ENCODE measurements at regions not wholly inside any gene's neighbourhood (a gene's known extent, or its start where the extent isn't known, plus 50 kb on each side); places are given as distances from the start of the nearest gene placed in this dataset.

DNA sequence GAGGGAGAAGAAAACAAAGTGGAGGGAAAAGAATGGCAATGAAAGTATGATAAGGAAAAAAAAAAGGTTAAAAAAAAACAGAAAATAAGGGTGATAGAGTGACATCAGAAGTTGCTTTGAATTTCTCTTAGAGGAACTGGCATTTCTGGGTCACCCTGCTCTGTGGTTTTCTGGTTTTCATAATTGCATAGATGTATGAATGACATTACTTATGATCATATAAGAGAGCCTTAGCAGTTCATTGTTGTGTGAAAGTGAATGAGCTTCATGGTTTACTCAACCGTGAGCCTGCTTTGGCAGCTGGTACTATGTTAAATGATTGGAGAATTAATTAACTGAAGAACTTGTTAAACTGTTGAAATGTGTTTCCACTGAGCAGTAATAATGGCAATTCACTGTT lies 336.4 kb upstream of the FBXO33 start:
- H3K27me3 ChIP-seq (replicated peaks; ENCODE audit: control insufficient read depth, insufficient read depth, low read length) = no peaks in the 10 kb centered on the region
- no peaks in the 10 kb centered on the region for H3K4me1 ChIP-seq (ENCODE audit: control insufficient read depth, insufficient read depth, low read length)
- no peaks in the 10 kb centered on the region for H3K9me3 ChIP-seq (ENCODE audit: control insufficient read depth, low read length)
- H3K36me3 ChIP-seq (ENCODE audit: control insufficient read depth, insufficient read depth, low read length, severe bottlenecking) = no peaks in the 10 kb centered on the region
- H3K4me3 ChIP-seq (ENCODE audit: low read length) = no peak overlapping the region
- no peak for DNase-seq (ENCODE audit: low read depth)
- no peak overlapping the region for H3K9ac ChIP-seq (ENCODE audit: low read length)

GRCh38 chr14:39766397-39767000 lies 334.3 kb upstream of the FBXO33 start:
- H3K4me3 ChIP-seq (ENCODE audit: low read length) = no peak overlapping the region
- H3K4me1 ChIP-seq (ENCODE audit: control insufficient read depth, insufficient read depth, low read length) = peaks cover 4% of the 10 kb centered on the region
- H3K9me3 ChIP-seq (ENCODE audit: control insufficient read depth, low read length) = no peaks in the 10 kb centered on the region
- DNase-seq (ENCODE audit: low read depth) = no peak
- H3K36me3 ChIP-seq (ENCODE audit: control insufficient read depth, insufficient read depth, low read length, severe bottlenecking) = no peaks in the 10 kb centered on the region
- no peaks in the 10 kb centered on the region for H3K27me3 ChIP-seq (replicated peaks; ENCODE audit: control insufficient read depth, insufficient read depth, low read length)
- H3K9ac ChIP-seq (ENCODE audit: low read length) = no peak overlapping the region

GRCh38 chr14:39765676-39766075 lies 333.4 kb upstream of the FBXO33 start:
- H3K27me3 ChIP-seq (replicated peaks; ENCODE audit: control insufficient read depth, insufficient read depth, low read length) = no peaks in the 10 kb centered on the region
- H3K36me3 ChIP-seq (ENCODE audit: control insufficient read depth, insufficient read depth, low read length, severe bottlenecking) = no peaks in the 10 kb centered on the region
- H3K9me3 ChIP-seq (ENCODE audit: control insufficient read depth, low read length) = no peaks in the 10 kb centered on the region
- H3K9ac ChIP-seq (ENCODE audit: low read length) = no peak overlapping the region
- no peak overlapping the region for H3K4me3 ChIP-seq (ENCODE audit: low read length)
- no peak for DNase-seq (ENCODE audit: low read depth)
- peaks cover 4% of the 10 kb centered on the region for H3K4me1 ChIP-seq (ENCODE audit: control insufficient read depth, insufficient read depth, low read length)

- no peaks in the 10 kb centered on the region for H3K9me3 ChIP-seq (ENCODE audit: control insufficient read depth, low read length)
- no peaks in the 10 kb centered on the region for H3K27me3 ChIP-seq (replicated peaks; ENCODE audit: control insufficient read depth, insufficient read depth, low read length)
- H3K4me1 ChIP-seq (ENCODE audit: control insufficient read depth, insufficient read depth, low read length) = peaks cover 4% of the 10 kb centered on the region
- DNase-seq (ENCODE audit: low read depth) = no peak
- H3K4me3 ChIP-seq (ENCODE audit: low read length) = no peak overlapping the region
- no peak overlapping the region for H3K9ac ChIP-seq (ENCODE audit: low read length)
- no peaks in the 10 kb centered on the region for H3K36me3 ChIP-seq (ENCODE audit: control insufficient read depth, insufficient read depth, low read length, severe bottlenecking)
Observed at GRCh38 chr14:39763402-39763890, 331.2 kb upstream of the FBXO33 start.

DNA sequence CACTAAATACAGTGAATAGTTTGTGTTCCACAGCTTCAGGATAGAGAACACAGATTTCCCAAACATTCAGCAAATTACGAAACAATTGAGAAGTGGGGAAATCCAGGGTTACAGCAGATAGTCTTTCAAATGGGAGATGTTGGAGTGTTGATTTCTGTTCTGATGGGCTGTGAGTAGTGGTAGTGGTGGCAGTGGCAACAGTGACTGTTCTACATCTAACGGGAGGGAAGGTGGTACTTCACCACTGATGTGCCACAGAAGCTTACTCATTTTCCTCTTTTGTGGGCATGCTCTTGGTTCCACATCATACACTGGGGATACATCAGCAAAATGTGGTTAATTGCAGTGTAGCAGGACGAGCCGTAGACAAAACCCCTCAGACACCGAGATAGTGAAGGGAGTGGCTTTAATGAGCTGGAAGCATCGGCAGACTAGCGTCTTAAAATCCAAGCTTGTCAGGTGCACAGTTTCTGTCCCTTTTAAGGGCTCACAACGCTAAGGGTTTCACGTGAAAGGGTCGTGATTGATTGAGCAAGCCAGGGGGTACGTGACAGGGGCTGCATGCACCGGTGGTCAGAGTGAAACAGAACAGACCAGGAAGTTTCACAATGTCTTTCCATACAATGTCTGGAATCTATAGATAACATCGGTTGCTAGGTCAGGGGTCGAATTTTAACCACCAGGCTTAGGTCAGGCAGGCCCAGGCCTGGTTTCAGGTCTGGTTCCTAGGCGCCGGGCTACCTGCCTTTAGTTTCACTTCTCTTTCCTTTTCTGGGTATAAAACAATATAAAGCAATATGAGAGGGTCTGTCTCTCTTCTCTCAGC lies 330.6 kb upstream of the FBXO33 start:
- Histone ChIP-seq H3K9me3 (ENCODE audit: control insufficient read depth, low read length) (no peaks in the 10 kb centered on the region), H3K4me3 (ENCODE audit: low read length) (no peak overlapping the region), H3K9ac (ENCODE audit: low read length) (no peak overlapping the region), H3K4me1 (ENCODE audit: control insufficient read depth, insufficient read depth, low read length) (peaks cover 4% of the 10 kb centered on the region), H3K36me3 (ENCODE audit: control insufficient read depth, insufficient read depth, low read length, severe bottlenecking) (no peaks in the 10 kb centered on the region), H3K27me3 (replicated peaks; ENCODE audit: control insufficient read depth, insufficient read depth, low read length) (no peaks in the 10 kb centered on the region)
- DNase-seq (ENCODE audit: low read depth) = peak; percentile 3

- no peak overlapping the region for H3K9ac ChIP-seq (ENCODE audit: low read length)
- DNase-seq (ENCODE audit: low read depth) = no peak
- H3K4me1 ChIP-seq (ENCODE audit: control insufficient read depth, insufficient read depth, low read length) = no peaks in the 10 kb centered on the region
- no peaks in the 10 kb centered on the region for H3K9me3 ChIP-seq (ENCODE audit: control insufficient read depth, low read length)
- H3K27me3 ChIP-seq (replicated peaks; ENCODE audit: control insufficient read depth, insufficient read depth, low read length) = no peaks in the 10 kb centered on the region
- no peaks in the 10 kb centered on the region for H3K36me3 ChIP-seq (ENCODE audit: control insufficient read depth, insufficient read depth, low read length, severe bottlenecking)
- no peak overlapping the region for H3K4me3 ChIP-seq (ENCODE audit: low read length)
Observed at GRCh38 chr14:39755269-39755878, 323.1 kb upstream of the FBXO33 start.

- no peaks in the 10 kb centered on the region for H3K9me3 ChIP-seq (ENCODE audit: control insufficient read depth, low read length)
- no peaks in the 10 kb centered on the region for H3K4me1 ChIP-seq (ENCODE audit: control insufficient read depth, insufficient read depth, low read length)
- H3K9ac ChIP-seq (ENCODE audit: low read length) = no peak overlapping the region
- no peak overlapping the region for H3K4me3 ChIP-seq (ENCODE audit: low read length)
- H3K27me3 ChIP-seq (replicated peaks; ENCODE audit: control insufficient read depth, insufficient read depth, low read length) = no peaks in the 10 kb centered on the region
- no peak for DNase-seq (ENCODE audit: low read depth)
- no peaks in the 10 kb centered on the region for H3K36me3 ChIP-seq (ENCODE audit: control insufficient read depth, insufficient read depth, low read length, severe bottlenecking)
Observed at GRCh38 chr14:39740454-39740853, 308.2 kb upstream of the FBXO33 start.

DNA sequence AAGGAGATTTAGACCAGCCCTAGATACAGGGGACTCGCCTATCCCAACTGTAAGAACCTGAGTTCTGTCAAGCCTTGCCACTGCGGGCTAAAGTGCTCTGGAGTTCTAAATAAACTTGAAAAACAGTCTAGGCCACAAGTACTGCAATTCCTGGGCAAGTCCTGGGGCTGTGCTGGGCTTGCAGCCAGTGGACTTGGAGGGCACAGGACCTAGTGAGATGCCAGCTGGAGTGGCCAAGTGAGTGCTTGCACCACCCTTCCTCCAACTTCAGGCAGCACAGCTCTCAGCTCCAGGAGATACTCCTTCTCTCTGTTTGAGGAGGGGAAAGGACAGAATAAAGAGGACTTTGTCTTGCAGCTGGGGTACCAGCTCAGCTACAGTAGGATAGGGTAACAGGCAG lies 307.6 kb upstream of the FBXO33 start:
- Histone ChIP-seq H3K9me3 (ENCODE audit: control insufficient read depth, low read length) (no peaks in the 10 kb centered on the region), H3K36me3 (ENCODE audit: control insufficient read depth, insufficient read depth, low read length, severe bottlenecking) (no peaks in the 10 kb centered on the region), H3K9ac (ENCODE audit: low read length) (no peak overlapping the region), H3K4me1 (ENCODE audit: control insufficient read depth, insufficient read depth, low read length) (no peaks in the 10 kb centered on the region), H3K4me3 (ENCODE audit: low read length) (no peak overlapping the region), H3K27me3 (replicated peaks; ENCODE audit: control insufficient read depth, insufficient read depth, low read length) (no peaks in the 10 kb centered on the region)
- no peak for DNase-seq (ENCODE audit: low read depth)

GRCh38 chr14:39734306-39734705 lies 302.1 kb upstream of the FBXO33 start:
- Histone ChIP-seq H3K36me3 (ENCODE audit: control insufficient read depth, insufficient read depth, low read length, severe bottlenecking) (no peaks in the 10 kb centered on the region), H3K4me1 (ENCODE audit: control insufficient read depth, insufficient read depth, low read length) (no peaks in the 10 kb centered on the region), H3K27me3 (replicated peaks; ENCODE audit: control insufficient read depth, insufficient read depth, low read length) (no peaks in the 10 kb centered on the region), H3K9me3 (ENCODE audit: control insufficient read depth, low read length) (no peaks in the 10 kb centered on the region), H3K9ac (ENCODE audit: low read length) (no peak overlapping the region), H3K4me3 (ENCODE audit: low read length) (no peak overlapping the region)
- no peak for DNase-seq (ENCODE audit: low read depth)

DNA sequence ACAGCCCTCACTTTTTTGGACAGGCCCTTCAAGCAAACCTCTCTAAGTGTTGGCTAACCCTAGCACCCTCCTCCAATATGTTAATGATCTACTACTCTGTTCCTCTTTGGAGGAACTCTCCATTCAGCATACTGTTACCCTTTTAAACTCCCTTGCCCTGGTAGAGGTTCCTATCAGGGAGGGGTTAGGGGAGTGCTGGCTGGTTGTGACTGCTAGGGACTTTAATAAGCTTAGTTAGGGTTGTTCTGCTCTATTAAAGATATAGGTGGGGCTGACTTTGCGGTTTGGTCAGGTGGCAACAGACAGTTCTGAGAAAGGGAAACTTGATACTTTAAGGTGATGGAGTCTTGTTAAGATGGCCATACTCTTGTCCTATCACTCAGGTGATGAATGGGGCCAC lies 301.5 kb upstream of the FBXO33 start:
- no peaks in the 10 kb centered on the region for H3K36me3 ChIP-seq (ENCODE audit: control insufficient read depth, insufficient read depth, low read length, severe bottlenecking)
- DNase-seq (ENCODE audit: low read depth) = no peak
- no peaks in the 10 kb centered on the region for H3K4me1 ChIP-seq (ENCODE audit: control insufficient read depth, insufficient read depth, low read length)
- H3K9me3 ChIP-seq (ENCODE audit: control insufficient read depth, low read length) = no peaks in the 10 kb centered on the region
- no peak overlapping the region for H3K4me3 ChIP-seq (ENCODE audit: low read length)
- no peaks in the 10 kb centered on the region for H3K27me3 ChIP-seq (replicated peaks; ENCODE audit: control insufficient read depth, insufficient read depth, low read length)
- no peak overlapping the region for H3K9ac ChIP-seq (ENCODE audit: low read length)

DNA sequence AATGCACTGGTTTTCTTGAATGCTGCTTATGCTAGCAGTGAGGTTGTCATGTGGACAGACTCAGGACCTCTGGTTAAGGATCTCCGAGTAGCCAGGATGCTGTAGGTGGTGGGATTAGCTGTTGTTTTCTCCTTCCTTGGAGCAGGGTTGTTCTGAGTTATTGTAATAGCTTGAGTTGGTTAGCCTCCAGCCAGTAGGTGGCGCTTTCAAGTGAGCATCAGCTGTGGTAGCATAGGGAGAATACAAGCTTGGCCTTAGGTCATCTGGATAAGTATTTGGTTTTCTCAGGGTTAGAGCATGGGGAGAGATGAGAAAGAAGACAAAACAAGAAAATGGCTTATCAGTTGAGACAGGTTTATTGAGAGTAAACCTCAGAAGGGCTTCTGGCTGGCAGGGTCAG lies 299.7 kb upstream of the FBXO33 start:
- Histone ChIP-seq H3K27me3 (replicated peaks; ENCODE audit: control insufficient read depth, insufficient read depth, low read length) (no peaks in the 10 kb centered on the region), H3K36me3 (ENCODE audit: control insufficient read depth, insufficient read depth, low read length, severe bottlenecking) (no peaks in the 10 kb centered on the region), H3K4me3 (ENCODE audit: low read length) (no peak overlapping the region)

More for the DNA sequence above, 299.7 kb upstream of the FBXO33 start:
- no peak for DNase-seq (ENCODE audit: low read depth)
- H3K4me1 ChIP-seq (ENCODE audit: control insufficient read depth, insufficient read depth, low read length) = no peaks in the 10 kb centered on the region
- no peaks in the 10 kb centered on the region for H3K9me3 ChIP-seq (ENCODE audit: control insufficient read depth, low read length)
- no peak overlapping the region for H3K9ac ChIP-seq (ENCODE audit: low read length)

All from adipocyte (in vitro differentiated cells).